DMS114 treated with DMSO at 0.1 percent for 48 hours (cell line): ENCODE measurements at regions not wholly inside any gene's neighbourhood (a gene's known extent, or its start where the extent isn't known, plus 50 kb on each side); places are given as distances from the start of the nearest gene placed in this dataset.
"Not testable (repeated sequence)": the region's sequence is repeated elsewhere in the genome, so short reads cannot be mapped to it uniquely, and the experiment has no call there.

Source experiments
- DNase-seq: peaks from one replicate; lab custom pipeline; 2025; ENCODE audit not compliant: unreplicated experiment; lab: John Stamatoyannopoulos, UW

GRCh38 chr19:29056535-29056934, 156.4 kb downstream of the UQCRFS1 start:
- no peak for DNase-seq

DNA sequence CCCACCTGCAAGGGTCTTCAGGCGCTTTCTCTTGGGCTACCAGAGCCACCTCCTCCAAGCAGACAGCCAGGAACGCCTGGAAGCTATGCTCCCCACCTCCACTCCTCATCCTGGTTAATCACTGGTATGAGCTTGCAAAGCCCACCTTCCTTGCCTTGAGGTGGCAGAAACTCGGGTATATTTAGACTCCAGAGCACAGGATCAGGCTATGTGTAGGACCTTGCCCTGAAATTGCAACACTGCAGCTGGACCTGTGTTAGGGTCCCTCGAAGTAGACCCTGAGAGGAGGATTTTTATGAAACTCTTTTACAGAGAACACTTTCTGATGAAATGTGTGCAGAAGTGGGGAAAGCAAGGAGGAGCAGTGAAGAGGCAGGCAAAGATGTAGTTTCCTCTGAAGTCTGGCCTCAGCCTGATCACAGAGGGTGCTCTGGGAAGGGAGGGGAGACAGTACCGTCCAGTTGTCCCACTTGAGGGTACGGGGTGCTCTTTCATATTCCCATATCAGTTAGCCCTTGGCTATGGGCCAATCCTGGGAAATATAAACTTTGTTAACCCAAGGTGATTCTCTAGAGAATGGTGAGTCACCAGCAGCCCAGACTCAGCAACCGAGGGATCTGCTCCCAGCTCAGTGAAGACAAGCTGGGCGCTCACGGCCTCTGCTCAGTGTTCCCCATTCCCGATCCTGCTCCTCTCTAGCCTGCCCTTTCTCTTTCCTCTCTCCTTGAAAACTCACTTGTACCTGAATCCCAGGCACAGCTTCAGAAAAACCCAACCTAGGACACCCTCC, 157.9 kb downstream of the UQCRFS1 start:
- no peak for DNase-seq

- no peak for DNase-seq
Observed at GRCh38 chr19:29048873-29049272, 164.1 kb downstream of the UQCRFS1 start.

DNA sequence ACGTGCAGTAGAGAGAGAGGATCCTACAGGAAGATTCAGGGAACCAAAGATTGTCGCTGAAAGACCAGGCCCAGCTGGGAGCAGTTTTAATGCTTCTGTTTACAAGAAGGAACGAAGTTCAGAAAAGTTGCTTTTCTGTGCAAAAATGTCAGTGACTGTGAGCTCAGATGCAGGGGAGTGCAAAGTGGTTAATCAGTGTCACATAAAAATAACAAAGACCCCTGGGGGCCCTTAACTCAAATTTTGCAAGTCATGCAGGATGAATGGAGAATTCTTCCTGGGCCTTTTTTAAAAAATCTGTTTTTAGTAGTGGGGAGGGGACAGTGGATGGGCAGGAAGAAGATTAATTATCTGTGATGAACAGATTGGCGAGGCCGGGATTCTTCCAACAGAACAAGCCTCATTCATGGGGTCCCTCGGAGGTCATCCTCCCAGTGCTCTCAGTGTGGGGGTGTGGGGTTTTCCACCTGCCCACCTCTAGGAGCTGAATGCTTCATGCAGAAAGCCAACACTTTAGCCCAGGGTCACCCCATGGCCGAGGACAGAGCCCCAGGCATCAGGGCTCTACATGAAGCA, 167.2 kb downstream of the UQCRFS1 start:
- DNase-seq: no peak

DNA sequence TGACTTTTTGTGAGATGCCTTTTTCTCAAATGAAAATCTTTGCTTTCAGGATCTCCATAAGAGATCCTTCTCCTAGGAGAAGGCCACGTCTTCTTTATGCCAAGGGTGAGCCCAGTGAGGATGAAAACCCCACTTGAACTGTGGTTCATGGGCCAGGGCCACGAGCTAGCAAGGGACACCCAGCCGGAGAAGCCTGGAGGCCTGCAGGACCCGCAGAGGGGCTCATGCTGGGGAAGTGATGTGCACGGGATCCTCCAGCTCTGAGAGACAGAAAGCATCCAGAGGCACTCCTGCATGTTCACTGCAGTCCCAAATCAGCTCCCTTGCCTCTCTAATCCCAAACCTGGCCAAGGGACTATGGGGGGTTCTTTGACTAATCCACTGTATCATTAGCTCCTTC, 168.9 kb downstream of the UQCRFS1 start:
- no peak for DNase-seq

- DNase-seq: no peak
Observed at GRCh38 chr19:29042450-29042849, 170.5 kb downstream of the UQCRFS1 start.

GRCh38 chr19:29040951-29041350, 172.0 kb downstream of the UQCRFS1 start:
- no peak for DNase-seq

DNA sequence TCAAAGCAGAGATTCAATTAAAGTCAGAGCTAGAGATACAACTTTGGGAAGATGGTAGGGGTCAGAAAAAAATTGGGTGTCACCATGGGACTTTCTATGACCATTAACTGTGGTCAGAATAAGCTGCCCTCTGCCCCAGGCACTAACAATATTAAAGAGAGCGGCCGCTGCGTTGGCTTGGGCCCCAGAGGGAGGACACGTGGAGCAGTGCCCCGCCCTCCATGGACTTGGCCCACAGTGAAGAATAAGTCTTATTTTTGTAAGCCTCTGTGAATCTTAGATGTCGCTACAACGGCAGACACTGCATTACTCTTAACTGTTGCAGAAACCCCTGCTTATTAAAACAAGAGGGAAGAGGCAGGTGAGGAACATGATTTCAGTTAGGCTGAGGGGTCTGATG, 172.7 kb downstream of the UQCRFS1 start:
- no peak for DNase-seq

GRCh38 chr19:29039036-29039435, 173.9 kb downstream of the UQCRFS1 start:
- not testable (repeated sequence) for DNase-seq

- DNase-seq: no peak
Observed at GRCh38 chr19:29031216-29031615, 181.7 kb downstream of the UQCRFS1 start.

DNA sequence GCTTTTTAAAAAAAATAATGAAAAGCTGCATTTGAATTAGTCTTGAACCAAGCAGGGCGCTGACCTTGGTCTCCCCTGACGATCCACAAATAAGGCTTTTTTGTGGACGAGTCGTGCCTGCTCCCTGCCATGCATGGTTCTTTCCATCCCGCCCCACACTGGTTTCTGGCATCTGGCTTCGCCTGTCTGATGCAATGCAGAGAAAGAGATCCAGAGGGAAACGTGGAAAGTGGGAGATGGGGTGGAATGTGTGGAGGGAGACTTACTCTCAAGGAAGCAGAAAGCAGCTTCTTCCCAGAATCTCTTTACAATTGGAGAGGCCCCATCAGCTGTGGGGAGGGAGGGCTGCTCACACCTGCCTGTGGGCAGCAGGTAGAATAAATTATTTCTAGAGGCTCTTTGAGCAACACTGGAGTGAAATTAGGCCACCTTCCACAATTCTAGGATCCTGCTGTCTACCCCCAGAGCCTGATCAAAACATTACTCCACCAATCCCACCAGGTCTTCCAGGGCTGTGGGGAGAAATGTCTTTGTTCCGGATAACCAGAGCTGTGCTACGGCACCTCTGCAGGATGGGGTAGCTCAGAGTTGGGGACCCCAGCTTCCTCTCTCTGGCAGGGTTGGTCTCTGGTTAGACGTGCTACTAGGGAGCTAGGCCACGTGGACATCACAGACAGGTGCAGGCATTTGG, 183.5 kb downstream of the UQCRFS1 start:
- DNase-seq: no peak

DNA sequence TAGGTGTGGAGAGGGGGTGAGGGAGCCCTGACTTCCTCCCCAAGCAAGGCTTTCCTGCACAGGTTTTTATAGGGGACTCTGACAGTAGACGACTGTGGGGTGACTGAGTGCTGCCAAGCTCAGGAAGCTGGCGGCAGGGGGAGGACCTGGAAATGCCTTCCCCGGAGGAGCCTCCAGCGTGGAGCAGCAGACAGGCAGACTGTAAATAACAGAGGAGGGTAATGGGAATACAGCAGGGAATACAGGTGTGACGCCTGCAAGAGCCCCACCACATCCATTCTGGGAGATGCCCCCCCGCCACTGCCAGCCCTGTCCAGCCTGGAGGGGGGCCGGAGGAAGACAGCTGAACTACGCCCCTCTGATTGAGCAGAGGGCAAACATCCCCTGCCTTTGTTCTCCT, 190.4 kb downstream of the UQCRFS1 start:
- no peak for DNase-seq

- no peak for DNase-seq
Observed at GRCh38 chr19:29022165-29022564, 190.8 kb downstream of the UQCRFS1 start.

DNA sequence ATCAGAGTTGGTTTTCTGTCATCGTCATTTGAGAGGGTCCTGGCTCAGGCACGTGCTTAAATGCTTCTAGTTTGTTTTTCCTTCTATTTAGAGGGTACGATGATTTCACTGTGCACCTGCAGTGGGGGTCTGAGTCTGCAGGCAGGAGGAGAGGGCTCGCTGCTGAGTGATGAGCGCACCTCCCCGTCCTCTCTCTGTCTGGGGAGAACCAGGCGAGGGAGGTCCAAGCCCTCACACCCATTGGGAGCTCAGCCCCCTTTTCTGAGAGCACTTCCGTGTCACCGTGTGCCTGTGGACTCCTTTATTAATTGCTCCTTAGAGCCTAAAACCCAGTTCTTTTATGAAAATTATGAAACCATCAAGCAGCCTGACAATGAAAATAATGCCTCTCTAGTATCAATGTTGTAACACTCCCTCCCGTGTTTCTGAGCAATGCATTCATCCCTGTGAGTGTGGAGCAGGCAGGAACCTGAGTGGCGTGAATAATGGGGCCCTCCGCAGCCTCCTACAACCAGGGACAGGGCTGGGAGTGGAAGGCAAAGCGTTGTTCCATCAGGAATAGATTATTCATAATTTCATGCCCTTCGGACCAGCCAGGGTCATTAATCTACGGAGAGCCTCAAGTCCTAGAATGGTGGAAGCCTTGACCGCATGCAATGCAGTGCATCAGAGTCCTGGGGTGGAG, 191.6 kb downstream of the UQCRFS1 start:
- no peak for DNase-seq

DNA sequence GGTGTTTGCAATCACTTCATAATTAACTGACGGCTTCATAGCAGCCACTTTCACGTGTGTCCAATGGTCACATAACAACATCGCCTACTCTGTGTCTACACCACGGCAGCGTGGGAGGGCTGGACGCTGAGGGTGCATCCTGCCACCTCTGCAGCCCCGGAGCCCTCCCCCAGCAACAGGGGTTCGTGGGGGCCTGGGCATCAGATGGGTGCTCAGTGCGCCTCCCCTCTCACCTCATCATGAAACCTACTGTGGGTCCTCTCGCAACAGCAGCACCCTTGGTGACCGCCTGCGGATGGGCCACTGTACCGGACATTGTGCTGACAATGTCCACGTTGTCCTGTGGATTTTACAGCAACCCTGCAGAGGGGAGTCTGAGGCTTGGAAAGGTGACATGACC, 193.5 kb downstream of the UQCRFS1 start:
- no peak for DNase-seq

- DNase-seq: no peak
Observed at GRCh38 chr19:29018542-29018941, 194.4 kb downstream of the UQCRFS1 start.

DNA sequence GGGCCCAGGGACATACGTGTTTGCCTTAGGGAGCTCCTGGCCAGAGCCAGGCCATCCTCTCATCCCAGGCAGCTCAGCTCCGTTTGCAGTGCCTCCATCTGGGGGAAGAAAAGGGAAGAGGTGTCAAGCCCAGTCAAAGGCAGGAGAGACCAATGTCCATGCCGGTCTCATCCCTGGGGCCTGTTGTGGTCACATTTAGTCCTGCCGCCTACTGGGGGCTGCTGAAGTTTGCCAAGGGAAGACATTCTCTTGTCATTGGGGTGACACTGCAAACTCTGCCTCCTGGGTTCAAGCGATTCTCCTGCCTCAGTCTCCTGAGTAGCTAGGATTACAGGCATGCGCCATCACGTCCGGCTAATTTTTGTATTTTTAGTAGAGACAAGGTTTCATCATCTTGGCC, 195.2 kb downstream of the UQCRFS1 start:
- DNase-seq: no peak

DNA sequence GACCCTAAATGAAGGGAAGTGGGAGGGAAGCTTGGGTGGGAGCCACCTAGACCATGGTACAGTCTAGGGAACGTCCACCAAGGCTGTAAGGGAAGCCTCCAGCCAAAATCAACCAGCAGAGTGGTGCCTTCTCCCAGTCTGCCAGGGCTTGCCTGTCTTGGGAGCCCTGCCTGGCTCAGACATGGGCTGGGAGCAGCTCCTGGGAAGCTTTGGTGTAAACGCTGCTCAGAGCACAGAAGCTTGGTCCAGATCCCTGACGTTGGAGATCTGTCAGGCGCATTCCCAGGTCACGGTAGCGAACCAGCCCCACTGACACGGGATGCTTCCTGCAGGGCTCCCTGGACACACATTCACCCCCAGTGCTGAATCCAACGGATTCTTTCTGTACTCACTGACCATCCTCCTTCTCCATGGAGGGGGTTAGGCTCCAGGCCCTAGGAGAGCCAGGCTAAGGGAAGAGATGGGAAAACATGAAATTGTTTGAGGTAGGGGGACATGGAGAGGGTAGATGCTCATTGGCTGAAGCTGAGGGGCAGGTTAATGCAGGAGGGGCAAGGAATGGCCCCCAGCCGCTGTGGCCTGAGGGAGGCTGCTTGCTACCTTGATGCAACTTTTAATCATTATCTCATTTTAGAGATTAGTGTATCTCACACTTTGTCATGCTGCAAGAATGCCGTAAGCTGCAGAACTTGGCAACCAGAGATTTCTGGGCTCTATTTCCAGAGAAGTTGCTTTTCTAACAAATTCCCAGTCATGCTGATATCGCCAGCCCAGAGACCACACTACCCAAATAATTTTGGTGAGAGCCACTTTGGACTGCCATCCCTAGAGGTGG, 195.8 kb downstream of the UQCRFS1 start:
- no peak for DNase-seq

GRCh38 chr19:29016353-29016752, 196.6 kb downstream of the UQCRFS1 start:
- DNase-seq: no peak

GRCh38 chr19:29015569-29015968, 197.4 kb downstream of the UQCRFS1 start:
- no peak for DNase-seq
